Glutamatergic neuron (in vitro differentiated cells): ENCODE measurements at regions not wholly inside any gene's neighbourhood (a gene's known extent, or its start where the extent isn't known, plus 50 kb on each side); places are given as distances from the start of the nearest gene placed in this dataset.
"Not testable (repeated sequence)": the region's sequence is repeated elsewhere in the genome, so short reads cannot be mapped to it uniquely, and the experiment has no call there.

Experiments
- DNase-seq: peaks from one replicate; pipeline ENCODE4 v3.0.0; 2022
- H3K27ac Mint-ChIP-seq: one replicate; pipeline ENCODE4 v1.8.0; 2020; ENCODE audit warnings: mild to moderate bottlenecking, mixed read lengths, inconsistent platforms; ENCODE audit not compliant: unreplicated experiment
- H3K27me3 Mint-ChIP-seq: one replicate; pipeline ENCODE4 v1.8.0; 2020; ENCODE audit warnings: mild to moderate bottlenecking, moderate library complexity, mixed read lengths, inconsistent platforms; ENCODE audit not compliant: unreplicated experiment
- H3K36me3 Mint-ChIP-seq: one replicate; pipeline ENCODE4 v1.8.0; 2020; ENCODE audit warnings: mild to moderate bottlenecking, mixed read lengths, inconsistent platforms; ENCODE audit not compliant: unreplicated experiment
- H3K4me1 Mint-ChIP-seq: one replicate; pipeline ENCODE4 v1.8.0; 2020; ENCODE audit warnings: mild to moderate bottlenecking, low read depth, mixed read lengths, inconsistent platforms; ENCODE audit not compliant: unreplicated experiment
- H3K4me3 Mint-ChIP-seq: one replicate; pipeline ENCODE4 v1.8.0; 2020; ENCODE audit warnings: mild to moderate bottlenecking, mixed read lengths, inconsistent platforms; ENCODE audit not compliant: unreplicated experiment
- H3K9me3 Mint-ChIP-seq: one replicate; pipeline ENCODE4 v1.8.0; 2020; ENCODE audit warnings: mild to moderate bottlenecking, moderate library complexity, mixed read lengths, inconsistent platforms; ENCODE audit not compliant: unreplicated experiment
- CTCF ChIP-seq: fragments of 200-600 bp; sonication (generic); IDR thresholded peaks from one replicate; pipeline ENCODE4 v1.5.0; 2021; ENCODE audit not compliant: partially characterized antibody, unreplicated experiment

- TF ChIP-seq CTCF, result no peak
- no peaks in the 10 kb centered on the region for H3K9me3 Mint-ChIP-seq
- H3K4me1 Mint-ChIP-seq, result no peaks in the 10 kb centered on the region
- H3K4me3 Mint-ChIP-seq, result no peak overlapping the region
- H3K36me3 Mint-ChIP-seq, result no peaks in the 10 kb centered on the region
- no peaks in the 10 kb centered on the region for H3K27me3 Mint-ChIP-seq
- H3K27ac Mint-ChIP-seq, result no peak overlapping the region
- no peak for DNase-seq
Measured at GRCh38 chr1:87985071-87985470, 656.4 kb downstream of the LMO4 start.

- Mint-ChIP-seq H3K36me3 (no peaks in the 10 kb centered on the region), H3K4me3 (no peak overlapping the region), H3K27me3 (no peaks in the 10 kb centered on the region), H3K27ac (no peak overlapping the region), H3K9me3 (peaks cover under 1% of the 10 kb centered on the region), H3K4me1 (no peaks in the 10 kb centered on the region)
- no peak for DNase-seq
- TF ChIP-seq CTCF, result no peak
Measured at GRCh38 chr1:87986130-87986866, 657.6 kb downstream of the LMO4 start.

- Mint-ChIP-seq H3K27ac (no peak overlapping the region), H3K36me3 (no peaks in the 10 kb centered on the region), H3K9me3 (peaks cover 2% of the 10 kb centered on the region), H3K4me3 (no peak overlapping the region), H3K4me1 (no peaks in the 10 kb centered on the region), H3K27me3 (no peaks in the 10 kb centered on the region)
- DNase-seq, result no peak
- no peak for TF ChIP-seq CTCF
Measured at GRCh38 chr1:87989346-87989745, 660.7 kb downstream of the LMO4 start.

GRCh38 chr1:87992536-87992935, 663.9 kb downstream of the LMO4 start:
- H3K27ac Mint-ChIP-seq, H3K9me3 Mint-ChIP-seq, H3K36me3 Mint-ChIP-seq, H3K4me1 Mint-ChIP-seq, H3K4me3 Mint-ChIP-seq, DNase-seq, H3K27me3 Mint-ChIP-seq: not testable (repeated sequence)

GRCh38 chr1:87993051-87993450, 664.4 kb downstream of the LMO4 start:
- Mint-ChIP-seq H3K4me3 (no peak overlapping the region), H3K4me1 (no peaks in the 10 kb centered on the region), H3K27ac (no peak overlapping the region), H3K36me3 (no peaks in the 10 kb centered on the region), H3K27me3 (no peaks in the 10 kb centered on the region), H3K9me3 (peaks cover 2% of the 10 kb centered on the region)
- no peak for TF ChIP-seq CTCF
- no peak for DNase-seq
